HepG2 (cell line): ENCODE measurements at regions not wholly inside any gene's neighbourhood (a gene's known extent, or its start where the extent isn't known, plus 50 kb on each side); places are given as distances from the start of the nearest gene placed in this dataset.

Experiments used
- ATAC-seq: fragments of 200-7000 bp; cut with Tn5 transposase; 3 replicates; pipeline ENCODE4 v1.9.1; 2020; ENCODE audit warnings: mild to moderate bottlenecking, moderate library complexity
- BruUV-seq: library from RNA; stranded (reverse); fragments of 400-500 nt; replicated peaks from 2 replicates; lab custom pipeline; 2021; lab: Mats Ljungman, UMichigan
- CTCF ChIA-PET: fragments of 300-600 bp; formaldehyde crosslinking; extraction: SDS; loops from one replicate; lab custom pipeline; 2021; ENCODE audit warnings: low total read pairs, inconsistent platforms, low intra/inter-chr PET ratio; lab: Yijun Ruan, JAX
- POLR2A ChIA-PET: fragments of 350-600 bp; sonication (Branson Sonifier 250); formaldehyde crosslinking; loops from one replicate; lab custom pipeline; 2020; ENCODE audit warnings: antibody characterized with exemption, inconsistent platforms; lab: Yijun Ruan, JAX
- DNase-seq: peaks from one replicate; pipeline ENCODE4 v3.0.0-alpha.2; 2015; ENCODE audit warnings: low spot score
- FAIRE-seq: peaks from 3 replicates; lab custom pipeline; 2011; peaks lifted over from hg19 to GRCh38; lab: Jason Lieb, UNC
- H2AFZ ChIP-seq: one replicate; pipeline ENCODE4 v1.6.1; 2011; ENCODE audit warnings: low read length, inconsistent platforms
- H3K27ac ChIP-seq: fragments of 300-600 bp; 3 replicates; pipeline ENCODE4 v1.8.0; 2011; ENCODE audit warnings: mixed run types, mild to moderate bottlenecking, mixed read lengths, low read length, inconsistent platforms; ENCODE audit not compliant: insufficient read depth; ENCODE audit errors: extremely low read length
- H3K27me3 ChIP-seq, 2 experiments: fragments of 200-600 bp in 1 of 2; 2 replicates in 1 of 2; 3 replicates in 1 of 2; pipeline versions ENCODE4 v1.6.0 to v1.8.0; 2011; ENCODE audit warnings: low read length in 2 of 2, mild to moderate bottlenecking in 2 of 2, moderate library complexity in 2 of 2, inconsistent platforms in 1 of 2; ENCODE audit not compliant: insufficient read depth in 2 of 2, control insufficient read depth in 1 of 2
- H3K36me3 ChIP-seq, 2 experiments: fragments of 200-600 bp in 1 of 2; replicated peaks in 1 of 2; 2 replicates in 1 of 2; 3 replicates in 1 of 2; pipeline versions ENCODE4 v1.5.1 to v1.8.0; 2011; ENCODE audit warnings: low read length in 2 of 2, inconsistent platforms in 1 of 2; ENCODE audit not compliant: insufficient read depth in 2 of 2, control insufficient read depth in 1 of 2
- H3K4me1 ChIP-seq: 2 replicates; pipeline ENCODE4 v1.5.1; 2012; ENCODE audit warnings: low read length, inconsistent platforms; ENCODE audit not compliant: insufficient read depth
- H3K4me2 ChIP-seq: 2 replicates; pipeline ENCODE4 v1.6.0; 2011; ENCODE audit warnings: low read depth, low read length, inconsistent platforms
- H3K4me3 ChIP-seq, 3 experiments: fragments of 200-600 bp in 1 of 3; sonication (generic), shearing (Covaris generic) in 1 of 3; replicated peaks in 1 of 3; 2 replicates each; pipeline ENCODE4 v1.5.1; 2011 to 2016; ENCODE audit warnings: low read length in 3 of 3, inconsistent platforms in 2 of 3, low read depth in 2 of 3, mild to moderate bottlenecking in 2 of 3, control low read depth in 1 of 3, mixed read lengths in 1 of 3; ENCODE audit not compliant: insufficient read depth in 1 of 3
- H3K79me2 ChIP-seq: one replicate; pipeline ENCODE4 v1.6.1; 2011; ENCODE audit warnings: low read length, inconsistent platforms; ENCODE audit not compliant: insufficient read depth
- H3K9ac ChIP-seq: 2 replicates; pipeline ENCODE4 v1.6.0; 2011; ENCODE audit warnings: mild to moderate bottlenecking, low read depth, low read length, inconsistent platforms; ENCODE audit not compliant: insufficient read depth
- H3K9me3 ChIP-seq: 2 replicates; pipeline ENCODE4 v1.5.1; 2012; ENCODE audit warnings: mild to moderate bottlenecking, low read length
- H4K20me1 ChIP-seq: 2 replicates; pipeline ENCODE4 v1.6.0; 2011; ENCODE audit warnings: inconsistent platforms, mild to moderate bottlenecking, low read length, moderate library complexity; ENCODE audit not compliant: insufficient read depth
- HNF1B ChIP-seq: sonication (generic); formaldehyde crosslinking; IDR thresholded peaks from 2 replicates; pipeline ENCODE4 v1.5.1; 2020; ENCODE audit warnings: mild to moderate bottlenecking, moderate library complexity, missing genetic modification reagents
- MEF2D ChIP-seq: sonication (generic); formaldehyde crosslinking; IDR thresholded peaks from 2 replicates; pipeline ENCODE4 v1.5.1; 2020; ENCODE audit warnings: mild to moderate bottlenecking, missing genetic modification reagents
- POLR2A ChIP-seq, 2 experiments: IDR thresholded peaks; 2 replicates each; pipeline ENCODE4 v1.6.1; 2011; ENCODE audit warnings: low read depth in 2 of 2, low read length in 2 of 2, mild to moderate bottlenecking in 1 of 2, moderate library complexity in 1 of 2; ENCODE audit not compliant: insufficient read depth in 1 of 2
- RARA ChIP-seq: IDR thresholded peaks from 2 replicates; pipeline ENCODE4 v1.6.1; 2016; ENCODE audit warnings: missing genetic modification reagents, missing compliant biosample characterization
- RXRA ChIP-seq: sonication (generic); formaldehyde crosslinking; IDR thresholded peaks from 2 replicates; pipeline ENCODE4 v1.5.1; 2020; ENCODE audit warnings: missing genetic modification reagents
- SIX4 ChIP-seq: sonication (generic); formaldehyde crosslinking; IDR thresholded peaks from 2 replicates; pipeline ENCODE4 v1.4.0; 2020; ENCODE audit warnings: missing genetic modification reagents
- ZNF503 ChIP-seq: sonication (generic); formaldehyde crosslinking; IDR thresholded peaks from 2 replicates; pipeline ENCODE4 v1.4.0; 2020; ENCODE audit warnings: missing genetic modification reagents
- WGBS: methylation state at CpG from one replicate; pipeline ENCODE4 v1.1.6; 2017; ENCODE audit warnings: low lambda C conversion rate; 5-methylcytosine and 5-hydroxymethylcytosine counted together
- in situ Hi-C: cut with HindIII; loops from 2 replicates; pipeline ENCODE4 v1.10.0; 2017; ENCODE audit warnings: low pct_unique_long_range_greater_than_20kb; ENCODE audit not compliant: extremely low pct_ligation_motif_present
- intact Hi-C: fragments of 100-400 bp; cut with micrococcal nuclease; formaldehyde crosslinking; loops from one replicate; pipeline ENCODE4 v1.10.0; 2022; ENCODE audit not compliant: unreplicated experiment

DNA sequence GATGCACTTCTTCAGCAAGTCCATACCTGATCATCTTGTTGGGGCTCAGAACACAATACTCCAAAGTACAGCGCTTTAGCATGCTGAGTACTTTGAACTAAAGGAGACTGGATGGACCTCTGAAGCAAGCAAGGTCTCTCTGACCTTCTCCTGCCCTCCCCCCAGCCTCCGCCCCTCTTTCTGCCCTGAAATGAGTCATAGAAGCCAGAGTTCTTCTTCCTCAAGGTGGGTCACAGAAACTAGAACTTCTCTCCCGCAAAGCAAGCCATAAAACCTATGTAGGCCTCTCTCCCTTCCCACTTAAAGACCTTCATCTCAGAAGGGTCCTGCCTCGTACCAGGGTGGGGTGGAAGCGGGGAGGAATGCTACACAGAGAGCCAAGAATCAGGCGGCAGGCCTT is 230.5 kb upstream of the PROK2 start:
- Histone ChIP-seq H3K27me3 (peaks cover 0 to 7% of the 10 kb centered on the region in 2 experiments; a peak in 2 of 5 replicates), H3K4me2 (no peak overlapping the region), H3K4me1 (no peaks in the 10 kb centered on the region), H2AFZ (no peak overlapping the region), H3K79me2 (no peaks in the 10 kb centered on the region), H3K27ac (no peak overlapping the region), H3K36me3 (no peaks in the 10 kb centered on the region), H3K9me3 (no peaks in the 10 kb centered on the region), H3K9ac (no peak overlapping the region), H3K4me3 (no peak overlapping the region), H4K20me1 (no peaks in the 10 kb centered on the region)
- FAIRE-seq (no peak), DNase-seq (no peak), ATAC-seq (no peak)
- intact Hi-C loops (no loop called here), in situ Hi-C loops (no loop called here)
- ChIA-PET CTCF (no interaction called here), POLR2A (no interaction called here)
- TF ChIP-seq HNF1B, result no peak
- TF ChIP-seq POLR2A (IDR thresholded peaks at IDR 0.05; ENCODE audit: insufficient read depth in 1 of 2, low read depth in 2 of 2, low read length in 2 of 2), result no peak
- no peak for TF ChIP-seq SIX4 (CRISPR knock-in tag)
- no peak for TF ChIP-seq MEF2D (CRISPR knock-in tag)
- TF ChIP-seq ZNF503 (CRISPR knock-in tag), result no peak
- no peak for TF ChIP-seq RARA (CRISPR knock-in tag)
- no peak for TF ChIP-seq RXRA (CRISPR knock-in tag)
- no TSS peak for BruUV-seq
- 46% methylated on average over 6 of the region's 6 CpGs for WGBS
